ENCODE measurements at regions not wholly inside any gene's neighbourhood (a gene's known extent, or its start where the extent isn't known, plus 50 kb on each side); places are given as distances from the start of the nearest gene placed in this dataset.

- H3K9ac ChIP-seq (ENCODE audit: insufficient read length, low read depth): no peak overlapping the region
- DNase-seq (ENCODE audit: low read depth, low spot score): no peak
- no peaks in the 10 kb centered on the region for H3K9me3 ChIP-seq (ENCODE audit: insufficient read depth, low read length)
- H3K4me3 ChIP-seq (ENCODE audit: insufficient read length, low read depth): no peak overlapping the region
- TF ChIP-seq ZNF274 (IDR thresholded peaks at IDR 0.05; ENCODE audit: low read depth, low read length) (no peak), YY1 (IDR thresholded peaks at IDR 0.05; ENCODE audit: insufficient read depth, insufficient read length) (no peak), SUZ12 (IDR thresholded peaks at IDR 0.05; ENCODE audit: extremely low read depth, insufficient read depth, insufficient read length) (no peak)
- no peaks in the 10 kb centered on the region for H3K36me3 ChIP-seq (ENCODE audit: insufficient read depth, insufficient read length, low read length)
- H3K4me1 ChIP-seq (ENCODE audit: insufficient read depth, insufficient read length): no peaks in the 10 kb centered on the region
- H3K27me3 ChIP-seq (ENCODE audit: insufficient read depth, insufficient read length): no peaks in the 10 kb centered on the region
Observed at GRCh38 chr4:125765941-125766340, 451.2 kb downstream of the FAT4 start.

- no peak for TF ChIP-seq ZNF274 (IDR thresholded peaks at IDR 0.05; ENCODE audit: low read depth, low read length)
- no peak for TF ChIP-seq SUZ12 (IDR thresholded peaks at IDR 0.05; ENCODE audit: extremely low read depth, insufficient read depth, insufficient read length)
- no peak for TF ChIP-seq YY1 (IDR thresholded peaks at IDR 0.05; ENCODE audit: insufficient read depth, insufficient read length)
- H3K4me1 ChIP-seq (ENCODE audit: insufficient read depth, insufficient read length): no peaks in the 10 kb centered on the region
- no peaks in the 10 kb centered on the region for H3K36me3 ChIP-seq (ENCODE audit: insufficient read depth, insufficient read length, low read length)
- peaks cover under 1% of the 10 kb centered on the region; the same call in 1 of the 2 replicates for H3K9me3 ChIP-seq (ENCODE audit: insufficient read depth, low read length)
- no peaks in the 10 kb centered on the region for H3K27me3 ChIP-seq (ENCODE audit: insufficient read depth, insufficient read length)
- H3K9ac ChIP-seq (ENCODE audit: insufficient read length, low read depth): no peak overlapping the region
- H3K4me3 ChIP-seq (ENCODE audit: insufficient read length, low read depth): no peak overlapping the region
- DNase-seq (ENCODE audit: low read depth, low spot score): no peak
Observed at GRCh38 chr4:125770814-125771398, 456.2 kb downstream of the FAT4 start.

DNA sequence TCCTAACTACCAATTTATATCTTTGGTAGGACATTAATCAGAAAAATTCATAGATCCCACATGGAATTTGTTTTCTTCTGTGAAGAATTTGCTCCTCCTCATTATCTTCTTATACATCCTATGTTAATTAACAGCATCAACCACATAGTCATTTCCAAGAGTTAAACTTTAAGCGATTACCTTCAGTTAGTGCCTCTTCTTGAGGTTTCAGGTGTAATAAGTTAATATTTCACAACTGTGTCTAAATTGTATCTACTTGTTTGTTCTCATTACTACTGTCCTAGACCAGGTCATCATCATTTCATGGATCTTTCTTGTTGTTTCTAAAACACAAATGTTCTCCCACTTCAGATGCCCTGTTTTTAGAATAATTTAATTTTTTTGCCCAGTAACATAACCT is 457.9 kb downstream of the FAT4 start:
- H3K4me3 ChIP-seq (ENCODE audit: insufficient read length, low read depth): no peak overlapping the region
- H3K4me1 ChIP-seq (ENCODE audit: insufficient read depth, insufficient read length): no peaks in the 10 kb centered on the region
- TF ChIP-seq ZNF274 (IDR thresholded peaks at IDR 0.05; ENCODE audit: low read depth, low read length): no peak
- TF ChIP-seq YY1 (IDR thresholded peaks at IDR 0.05; ENCODE audit: insufficient read depth, insufficient read length): no peak
- TF ChIP-seq SUZ12 (IDR thresholded peaks at IDR 0.05; ENCODE audit: extremely low read depth, insufficient read depth, insufficient read length): no peak
- H3K36me3 ChIP-seq (ENCODE audit: insufficient read depth, insufficient read length, low read length): no peaks in the 10 kb centered on the region
- no peak overlapping the region for H3K9ac ChIP-seq (ENCODE audit: insufficient read length, low read depth)
- no peak for DNase-seq (ENCODE audit: low read depth, low spot score)
- H3K27me3 ChIP-seq (ENCODE audit: insufficient read depth, insufficient read length): no peaks in the 10 kb centered on the region
- peaks cover 8% of the 10 kb centered on the region; the same call in 1 of the 2 replicates for H3K9me3 ChIP-seq (ENCODE audit: insufficient read depth, low read length)

DNA sequence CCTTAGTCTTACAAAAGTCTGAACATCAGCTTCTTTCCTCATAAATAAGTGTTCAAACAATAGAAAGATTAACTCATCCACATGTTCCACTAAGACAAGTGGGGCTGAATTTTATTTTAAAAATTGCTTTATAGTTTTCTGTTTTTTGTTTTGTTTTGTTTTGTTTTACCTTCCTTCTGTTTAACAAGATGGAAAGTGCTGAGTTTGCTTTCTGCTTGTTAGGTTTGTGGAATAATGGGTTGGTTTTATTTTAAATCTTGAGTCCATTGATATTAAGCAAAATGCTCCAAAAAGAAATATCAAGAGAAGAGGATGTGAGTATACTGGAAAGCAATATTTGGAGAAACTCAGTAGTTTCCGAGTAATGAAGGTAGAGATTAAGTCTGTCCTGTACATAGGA is 458.7 kb downstream of the FAT4 start:
- peaks cover 8% of the 10 kb centered on the region; the same call in 1 of the 2 replicates for H3K9me3 ChIP-seq (ENCODE audit: insufficient read depth, low read length)
- H3K9ac ChIP-seq (ENCODE audit: insufficient read length, low read depth): no peak overlapping the region
- DNase-seq (ENCODE audit: low read depth, low spot score): no peak
- H3K4me3 ChIP-seq (ENCODE audit: insufficient read length, low read depth): no peak overlapping the region
- TF ChIP-seq YY1 (IDR thresholded peaks at IDR 0.05; ENCODE audit: insufficient read depth, insufficient read length): no peak
- no peaks in the 10 kb centered on the region for H3K4me1 ChIP-seq (ENCODE audit: insufficient read depth, insufficient read length)
- no peaks in the 10 kb centered on the region for H3K27me3 ChIP-seq (ENCODE audit: insufficient read depth, insufficient read length)
- H3K36me3 ChIP-seq (ENCODE audit: insufficient read depth, insufficient read length, low read length): no peaks in the 10 kb centered on the region

GRCh38 chr4:125773931-125774330 is 459.2 kb downstream of the FAT4 start:
- TF ChIP-seq ZNF274 (IDR thresholded peaks at IDR 0.05; ENCODE audit: low read depth, low read length) (no peak), SUZ12 (IDR thresholded peaks at IDR 0.05; ENCODE audit: extremely low read depth, insufficient read depth, insufficient read length) (no peak), YY1 (IDR thresholded peaks at IDR 0.05; ENCODE audit: insufficient read depth, insufficient read length) (no peak)
- H3K4me3 ChIP-seq (ENCODE audit: insufficient read length, low read depth): no peak overlapping the region

DNA sequence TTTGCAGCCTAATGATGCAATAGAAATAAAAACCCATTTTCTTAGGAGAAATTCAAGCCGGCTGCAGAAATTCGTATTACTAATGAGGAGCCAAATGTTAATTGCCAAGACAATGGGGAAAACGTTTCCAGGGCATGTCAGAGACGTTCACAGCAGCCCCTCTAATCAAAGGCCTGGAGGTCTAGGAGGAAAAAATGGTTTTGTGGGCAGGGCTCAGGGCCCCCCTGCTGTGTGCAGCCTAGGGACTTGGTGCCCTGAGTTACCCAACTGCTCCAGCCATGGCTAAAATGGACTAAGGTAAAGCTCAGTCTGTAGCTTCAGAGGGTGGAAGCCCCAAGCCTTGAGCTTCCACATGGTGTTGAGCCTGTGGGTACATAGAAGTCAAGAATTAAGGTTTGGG is 461.4 kb downstream of the FAT4 start:
- no peaks in the 10 kb centered on the region for H3K4me1 ChIP-seq (ENCODE audit: insufficient read depth, insufficient read length)
- H3K9me3 ChIP-seq (ENCODE audit: insufficient read depth, low read length): peaks cover 8% of the 10 kb centered on the region; the same call in 1 of the 2 replicates
- H3K36me3 ChIP-seq (ENCODE audit: insufficient read depth, insufficient read length, low read length): no peaks in the 10 kb centered on the region
- no peak overlapping the region for H3K9ac ChIP-seq (ENCODE audit: insufficient read length, low read depth)
- no peak for DNase-seq (ENCODE audit: low read depth, low spot score)
- no peak overlapping the region for H3K4me3 ChIP-seq (ENCODE audit: insufficient read length, low read depth)
- no peak for TF ChIP-seq YY1 (IDR thresholded peaks at IDR 0.05; ENCODE audit: insufficient read depth, insufficient read length)
- TF ChIP-seq ZNF274 (IDR thresholded peaks at IDR 0.05; ENCODE audit: low read depth, low read length): no peak
- no peaks in the 10 kb centered on the region for H3K27me3 ChIP-seq (ENCODE audit: insufficient read depth, insufficient read length)

More at GRCh38 chr4:125773931-125774330, 459.2 kb downstream of the FAT4 start:
- Histone ChIP-seq H3K36me3 (ENCODE audit: insufficient read depth, insufficient read length, low read length) (no peaks in the 10 kb centered on the region), H3K4me1 (ENCODE audit: insufficient read depth, insufficient read length) (no peaks in the 10 kb centered on the region), H3K9me3 (ENCODE audit: insufficient read depth, low read length) (peaks cover 8% of the 10 kb centered on the region; the same call in 1 of the 2 replicates), H3K9ac (ENCODE audit: insufficient read length, low read depth) (no peak overlapping the region), H3K27me3 (ENCODE audit: insufficient read depth, insufficient read length) (no peaks in the 10 kb centered on the region)
- no peak for DNase-seq (ENCODE audit: low read depth, low spot score)

DNA sequence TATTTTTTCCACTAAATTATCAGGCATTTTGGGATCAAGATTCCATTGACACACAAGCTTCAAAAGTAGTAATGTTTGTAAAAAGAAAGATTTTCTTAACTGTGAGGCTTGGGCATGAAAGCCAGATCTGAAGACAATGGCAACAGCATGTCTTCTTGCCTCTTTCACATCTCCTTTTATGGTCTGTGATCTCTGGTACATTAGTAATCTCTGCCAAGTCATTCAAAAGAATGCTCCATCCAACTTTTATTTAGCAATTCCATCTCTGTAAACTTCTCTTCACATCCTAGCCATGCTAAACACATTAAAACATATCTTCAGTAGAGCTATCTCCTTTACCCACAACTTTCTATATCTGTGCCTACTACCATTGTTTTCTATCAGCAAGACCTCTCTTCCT is 465.4 kb downstream of the FAT4 start:
- H3K27me3 ChIP-seq (ENCODE audit: insufficient read depth, insufficient read length): no peaks in the 10 kb centered on the region
- peaks cover 8% of the 10 kb centered on the region; the same call in 1 of the 2 replicates for H3K9me3 ChIP-seq (ENCODE audit: insufficient read depth, low read length)
- H3K9ac ChIP-seq (ENCODE audit: insufficient read length, low read depth): no peak overlapping the region
- TF ChIP-seq YY1 (IDR thresholded peaks at IDR 0.05; ENCODE audit: insufficient read depth, insufficient read length): no peak
- TF ChIP-seq SUZ12 (IDR thresholded peaks at IDR 0.05; ENCODE audit: extremely low read depth, insufficient read depth, insufficient read length): no peak
- TF ChIP-seq ZNF274 (IDR thresholded peaks at IDR 0.05; ENCODE audit: low read depth, low read length): no peak
- no peaks in the 10 kb centered on the region for H3K36me3 ChIP-seq (ENCODE audit: insufficient read depth, insufficient read length, low read length)
- no peaks in the 10 kb centered on the region for H3K4me1 ChIP-seq (ENCODE audit: insufficient read depth, insufficient read length)
- no peak for DNase-seq (ENCODE audit: low read depth, low spot score)
- no peak overlapping the region for H3K4me3 ChIP-seq (ENCODE audit: insufficient read length, low read depth)
